H1 (cell line): ENCODE measurements at regions not wholly inside any gene's neighbourhood (a gene's known extent, or its start where the extent isn't known, plus 50 kb on each side); places are given as distances from the start of the nearest gene placed in this dataset.
"Not testable (repeated sequence)": the region's sequence is repeated elsewhere in the genome, so short reads cannot be mapped to it uniquely, and the experiment has no call there.

Experiments
- CTCF ChIA-PET: fragments of 300-600 bp; sonication (Branson Sonifier 250); formaldehyde crosslinking; loops from one replicate; lab custom pipeline; 2021; ENCODE audit not compliant: partially characterized antibody; lab: Charles Lee
- POLR2A ChIA-PET: fragments of 300-600 bp; sonication (Branson Sonifier 250); formaldehyde crosslinking; loops from one replicate; lab custom pipeline; 2021; ENCODE audit warnings: inconsistent platforms; ENCODE audit not compliant: partially characterized antibody; lab: Charles Lee
- DNase-seq, 2 experiments: peaks; one replicate each; pipeline versions ENCODE4 v3.0.0 to v3.0.0-alpha.2; 2010 to 2022; ENCODE audit warnings: low spot score in 2 of 2, low read depth in 1 of 2, mixed read lengths in 1 of 2
- FAIRE-seq: peaks from 2 replicates; lab custom pipeline; 2011; peaks lifted over from hg19 to GRCh38; lab: Jason Lieb, UNC
- H2AFZ ChIP-seq: 2 replicates; pipeline ENCODE4 v1.8.1; 2012; ENCODE audit warnings: low read length, inconsistent platforms
- H2AK5ac ChIP-seq: 2 replicates; pipeline ENCODE4 v1.6.1; 2013; ENCODE audit warnings: low read depth, low read length
- H2BK120ac ChIP-seq: replicated peaks from 2 replicates; pipeline ENCODE3; 2013; ENCODE audit warnings: low read depth, low read length, inconsistent platforms
- H2BK12ac ChIP-seq: 2 replicates; pipeline ENCODE4 v1.6.1; 2013; ENCODE audit warnings: low read depth, low read length
- H2BK15ac ChIP-seq: 2 replicates; pipeline ENCODE4 v1.6.1; 2013; ENCODE audit warnings: low read length
- H2BK20ac ChIP-seq: 2 replicates; pipeline ENCODE4 v1.6.1; 2013; ENCODE audit warnings: low read length
- H2BK5ac ChIP-seq: 2 replicates; pipeline ENCODE4 v1.6.1; 2013; ENCODE audit warnings: low read depth, low read length
- H3K14ac ChIP-seq: 2 replicates; pipeline ENCODE4 v1.6.1; 2013; ENCODE audit warnings: inconsistent platforms; ENCODE audit not compliant: insufficient read length
- H3K18ac ChIP-seq: 2 replicates; pipeline ENCODE4 v1.6.1; 2013; ENCODE audit warnings: low read length; ENCODE audit errors: extremely low read depth
- H3K23ac ChIP-seq: 2 replicates; pipeline ENCODE4 v1.6.1; 2013; ENCODE audit warnings: inconsistent platforms; ENCODE audit not compliant: insufficient read length
- H3K23me2 ChIP-seq: 2 replicates; pipeline ENCODE4 v1.6.1; 2013; ENCODE audit warnings: low read depth, low read length
- H3K27ac ChIP-seq: 2 replicates; pipeline ENCODE4 v1.6.1; 2011; ENCODE audit warnings: low read depth, low read length, inconsistent platforms
- H3K27me3 ChIP-seq, 4 experiments: replicated peaks in 1 of 4; 1 replicate in 1 of 4; 2 replicates in 3 of 4; pipeline versions ENCODE4 v1.6.1 to v1.8.1; 2011 to 2013; ENCODE audit warnings: low read length in 3 of 4, mild to moderate bottlenecking in 3 of 4, inconsistent platforms in 2 of 4, mixed read lengths in 2 of 4, moderate library complexity in 1 of 4; ENCODE audit not compliant: control insufficient read depth in 3 of 4, insufficient read depth in 3 of 4; ENCODE audit errors: extremely low read depth in 1 of 4
- H3K36me3 ChIP-seq, 4 experiments: 2 replicates each; pipeline versions ENCODE4 v1.6.1 to v1.8.1; 2011 to 2013; ENCODE audit warnings: mild to moderate bottlenecking in 4 of 4, low read length in 3 of 4, moderate library complexity in 2 of 4, control low read depth in 1 of 4, inconsistent platforms in 1 of 4; ENCODE audit not compliant: insufficient read depth in 4 of 4, control insufficient read depth in 2 of 4
- H3K4ac ChIP-seq: replicated peaks from 2 replicates; pipeline ENCODE3; 2013; ENCODE audit warnings: low read length, low read depth, mixed read lengths, inconsistent platforms; ENCODE audit not compliant: insufficient read length
- H3K4me1 ChIP-seq, 4 experiments: replicated peaks in 1 of 4; 1 replicate in 1 of 4; 2 replicates in 3 of 4; pipeline versions ENCODE4 v1.6.1 to v1.8.1; 2011 to 2013; ENCODE audit warnings: low read length in 3 of 4, inconsistent platforms in 2 of 4, mixed read lengths in 1 of 4; ENCODE audit not compliant: insufficient read depth in 4 of 4, control insufficient read depth in 3 of 4
- H3K4me2 ChIP-seq, 2 experiments: 2 replicates each; pipeline versions ENCODE4 v1.6.1 to v1.8.1; 2011 to 2013; ENCODE audit warnings: low read depth in 2 of 2, low read length in 2 of 2, control low read depth in 1 of 2, inconsistent platforms in 1 of 2, mild to moderate bottlenecking in 1 of 2; ENCODE audit not compliant: insufficient read depth in 1 of 2
- H3K4me3 ChIP-seq, 4 experiments: fragments of 200-600, 300-600 bp in 1 of 4; sonication (generic), shearing (Covaris generic), sonication (Bioruptor Twin) in 1 of 4; 2 replicates each; pipeline versions ENCODE4 v1.5.1 to v1.8.1; 2011 to 2016; ENCODE audit warnings: low read length in 4 of 4, low read depth in 3 of 4, control low read depth in 2 of 4, inconsistent platforms in 2 of 4, mild to moderate bottlenecking in 2 of 4, mixed read lengths in 1 of 4, moderate library complexity in 1 of 4; ENCODE audit not compliant: insufficient read depth in 2 of 4; ENCODE audit errors: extremely low read depth in 1 of 4
- H3K56ac ChIP-seq: replicated peaks from 2 replicates; pipeline ENCODE3; 2013; ENCODE audit warnings: low read depth, mild to moderate bottlenecking, mixed read lengths, low read length, inconsistent platforms; ENCODE audit not compliant: insufficient read length
- H3K79me1 ChIP-seq: 2 replicates; pipeline ENCODE4 v1.6.1; 2013; ENCODE audit warnings: low read depth, low read length, control low read depth
- H3K79me2 ChIP-seq, 2 experiments: 2 replicates each; pipeline versions ENCODE4 v1.6.1 to v1.8.1; 2012 to 2013; ENCODE audit warnings: low read length in 2 of 2, mild to moderate bottlenecking in 2 of 2, inconsistent platforms in 1 of 2; ENCODE audit not compliant: insufficient read depth in 2 of 2, control insufficient read depth in 1 of 2
- H3K9ac ChIP-seq, 4 experiments: replicated peaks in 1 of 4; 1 replicate in 1 of 4; 2 replicates in 3 of 4; pipeline versions ENCODE4 v1.6.1 to v1.8.1; 2011 to 2013; ENCODE audit warnings: low read depth in 3 of 4, low read length in 3 of 4, control low read depth in 2 of 4, mild to moderate bottlenecking in 2 of 4, moderate library complexity in 2 of 4, inconsistent platforms in 1 of 4; ENCODE audit errors: extremely low read depth in 1 of 4
- H3K9me3 ChIP-seq, 2 experiments: 2 replicates each; pipeline versions ENCODE4 v1.6.1 to v1.8.1; 2012 to 2013; ENCODE audit warnings: mild to moderate bottlenecking in 2 of 2, moderate library complexity in 2 of 2, control low read depth in 1 of 2, inconsistent platforms in 1 of 2, low read depth in 1 of 2, low read length in 1 of 2, mixed read lengths in 1 of 2; ENCODE audit not compliant: insufficient read depth in 2 of 2
- H4K20me1 ChIP-seq, 2 experiments: replicated peaks in 1 of 2; 2 replicates each; pipeline versions ENCODE3 to v1.8.1; 2011 to 2013; ENCODE audit warnings: inconsistent platforms in 2 of 2, low read length in 2 of 2, mild to moderate bottlenecking in 1 of 2; ENCODE audit not compliant: insufficient read depth in 2 of 2, control insufficient read depth in 1 of 2
- H4K5ac ChIP-seq: 2 replicates; pipeline ENCODE4 v1.6.1; 2013; ENCODE audit warnings: low read length, low read depth, mixed read lengths, inconsistent platforms; ENCODE audit not compliant: insufficient read length
- H4K8ac ChIP-seq: 2 replicates; pipeline ENCODE4 v1.8.0; 2013; ENCODE audit warnings: mild to moderate bottlenecking, moderate library complexity, low read length, inconsistent platforms; ENCODE audit not compliant: insufficient read depth; ENCODE audit errors: extremely low read depth
- H4K91ac ChIP-seq: replicated peaks from 2 replicates; pipeline ENCODE3; 2013; ENCODE audit warnings: low read length, mixed read lengths, inconsistent platforms; ENCODE audit not compliant: insufficient read length
- CTCF ChIP-seq, 3 experiments: IDR thresholded peaks; 1 replicate in 2 of 3; 2 replicates in 1 of 3; pipeline versions ENCODE4 v1.5.1 to v1.6.1; 2011; ENCODE audit warnings: low read length in 3 of 3, mild to moderate bottlenecking in 3 of 3, inconsistent platforms in 2 of 3, low read depth in 1 of 3, moderate library complexity in 1 of 3; ENCODE audit not compliant: insufficient read depth in 1 of 3; ENCODE audit errors: control extremely low read depth in 1 of 3
- WGBS, 2 experiments: shearing (Covaris generic) in 1 of 2; methylation state at CpG; one replicate each; pipeline versions ENCODE4 v1.1.6 to v1.1.7; 2013 to 2015; ENCODE audit warnings: low lambda C conversion rate in 2 of 2, mixed read lengths in 2 of 2, inconsistent platforms in 1 of 2, low coverage in 1 of 2, missing lambda C conversion rate in 1 of 2; ENCODE audit not compliant: insufficient replicate concordance in 2 of 2, insufficient coverage in 1 of 2, insufficient read length in 1 of 2; ENCODE audit errors: extremely low coverage in 1 of 2, missing lambda C conversion rate in 1 of 2; 5-methylcytosine and 5-hydroxymethylcytosine counted together

- no peak for TF ChIP-seq CTCF (IDR thresholded peaks at IDR 0.05; ENCODE audit: control extremely low read depth in 1 of 3, insufficient read depth in 1 of 3, low read depth in 1 of 3, low read length in 3 of 3)
- TF ChIP-seq, all 59 proteins: peak for 0
Observed at GRCh38 chr10:131822692-131823245, 78.0 kb upstream of the PPP2R2D start (continued).

- H4K20me1 ChIP-seq, H3K14ac ChIP-seq, H4K8ac ChIP-seq, POLR2A ChIA-PET, H4K91ac ChIP-seq, H3K79me1 ChIP-seq, H2BK20ac ChIP-seq, H3K4me3 ChIP-seq, H2BK15ac ChIP-seq, H3K9ac ChIP-seq, H2BK120ac ChIP-seq, H3K9me3 ChIP-seq, H3K56ac ChIP-seq, H2AFZ ChIP-seq, H4K5ac ChIP-seq, H3K18ac ChIP-seq, H3K79me2 ChIP-seq, H2BK5ac ChIP-seq, H2AK5ac ChIP-seq, H3K36me3 ChIP-seq, H3K4ac ChIP-seq, H2BK12ac ChIP-seq, H3K27me3 ChIP-seq, DNase-seq, H3K4me2 ChIP-seq, H3K23me2 ChIP-seq, H3K23ac ChIP-seq, FAIRE-seq, H3K27ac ChIP-seq, CTCF ChIA-PET: not testable (repeated sequence)
- WGBS, 2 experiments = 99% methylated on average over 9 of the region's 12 CpGs; no CpG with 5 or more reads in 1 of the 2 experiments
- H3K4me1 ChIP-seq = peaks cover 3 to 18% (median 11%) of the 10 kb centered on the region in 4 experiments
Observed at GRCh38 chr10:131823601-131824099, 77.2 kb upstream of the PPP2R2D start.
